Osteoblast (primary cell): ENCODE measurements at regions not wholly inside any gene's neighbourhood (a gene's known extent, or its start where the extent isn't known, plus 50 kb on each side); places are given as distances from the start of the nearest gene placed in this dataset.

ENCODE experiments used
- DNase-seq: peaks from one replicate; pipeline ENCODE4 v3.0.0; 2011; ENCODE audit warnings: low spot score, mixed read lengths; ENCODE audit not compliant: insufficient read length; ENCODE audit errors: missing footprints
- H2AFZ ChIP-seq: 2 replicates; pipeline ENCODE4 v1.6.0; 2011; ENCODE audit warnings: mild to moderate bottlenecking, low read length
- H3K27ac ChIP-seq: 2 replicates; pipeline ENCODE4 v1.5.1; 2011; ENCODE audit warnings: mild to moderate bottlenecking, low read depth, low read length, moderate library complexity
- H3K27me3 ChIP-seq: 2 replicates; pipeline ENCODE4 v1.6.0; 2012; ENCODE audit warnings: mild to moderate bottlenecking, control low read depth, inconsistent platforms, low read length, moderate library complexity; ENCODE audit not compliant: insufficient read depth
- H3K36me3 ChIP-seq: 2 replicates; pipeline ENCODE4 v1.5.1; 2011; ENCODE audit warnings: mild to moderate bottlenecking, low read length, control low read depth, moderate library complexity; ENCODE audit not compliant: insufficient read depth
- H3K4me1 ChIP-seq: 2 replicates; pipeline ENCODE4 v1.5.1; 2011; ENCODE audit warnings: mild to moderate bottlenecking, low read length, control low read depth, moderate library complexity; ENCODE audit not compliant: insufficient read depth
- H3K4me2 ChIP-seq: 2 replicates; pipeline ENCODE4 v1.6.0; 2011; ENCODE audit warnings: mild to moderate bottlenecking, low read length; ENCODE audit not compliant: insufficient read depth
- H3K4me3 ChIP-seq: fragments of 200-600 bp; sonication (generic); 3 replicates; pipeline ENCODE4 v1.5.1; 2012; ENCODE audit warnings: mild to moderate bottlenecking, low read length, inconsistent platforms; ENCODE audit not compliant: insufficient read depth
- H3K79me2 ChIP-seq: 2 replicates; pipeline ENCODE4 v1.6.0; 2012; ENCODE audit warnings: mild to moderate bottlenecking, low read length, control low read depth, inconsistent platforms; ENCODE audit not compliant: insufficient read depth
- H3K9me3 ChIP-seq: 2 replicates; pipeline ENCODE4 v1.5.1; 2011; ENCODE audit warnings: low read depth, low read length, control low read depth
- H4K20me1 ChIP-seq: 2 replicates; pipeline ENCODE4 v1.6.0; 2012; ENCODE audit warnings: mild to moderate bottlenecking, low read length, control low read depth; ENCODE audit not compliant: insufficient read depth
- CTCF ChIP-seq: IDR thresholded peaks from 2 replicates; pipeline ENCODE4 v1.5.1; 2011; ENCODE audit warnings: mild to moderate bottlenecking, low read depth, low read length, moderate library complexity; ENCODE audit errors: extremely low read depth

GRCh38 chr3:164194842-164195241 lies 883.5 kb downstream of the SI start:
- Histone ChIP-seq H2AFZ (no peak overlapping the region), H3K27ac (no peak overlapping the region), H3K79me2 (no peaks in the 10 kb centered on the region), H3K9me3 (no peaks in the 10 kb centered on the region), H4K20me1 (no peaks in the 10 kb centered on the region), H3K4me1 (no peaks in the 10 kb centered on the region), H3K4me2 (no peak overlapping the region), H3K36me3 (no peaks in the 10 kb centered on the region), H3K27me3 (no peaks in the 10 kb centered on the region), H3K4me3 (no peak overlapping the region)
- TF ChIP-seq CTCF = no peak
- no peak for DNase-seq

- Histone ChIP-seq H3K9me3 (no peaks in the 10 kb centered on the region), H3K36me3 (no peaks in the 10 kb centered on the region), H3K4me3 (no peak overlapping the region), H3K27ac (no peak overlapping the region), H3K4me1 (no peaks in the 10 kb centered on the region), H3K79me2 (no peaks in the 10 kb centered on the region), H2AFZ (no peak overlapping the region), H4K20me1 (no peaks in the 10 kb centered on the region), H3K4me2 (no peak overlapping the region), H3K27me3 (no peaks in the 10 kb centered on the region)
- TF ChIP-seq CTCF = no peak
- no peak for DNase-seq
These were observed 885.3 kb downstream of the SI start for GRCh38 chr3:164192974-164193373.

GRCh38 chr3:164190566-164190965 lies 887.7 kb downstream of the SI start:
- no peaks in the 10 kb centered on the region for H3K27me3 ChIP-seq
- no peak overlapping the region for H2AFZ ChIP-seq
- no peak for TF ChIP-seq CTCF
- no peaks in the 10 kb centered on the region for H3K79me2 ChIP-seq
- no peaks in the 10 kb centered on the region for H3K9me3 ChIP-seq
- H3K36me3 ChIP-seq = no peaks in the 10 kb centered on the region
- H3K4me2 ChIP-seq = no peak overlapping the region
- H4K20me1 ChIP-seq = no peaks in the 10 kb centered on the region
- DNase-seq = no peak
- H3K4me3 ChIP-seq = no peak overlapping the region
- H3K4me1 ChIP-seq = no peaks in the 10 kb centered on the region
- H3K27ac ChIP-seq = no peak overlapping the region

DNA sequence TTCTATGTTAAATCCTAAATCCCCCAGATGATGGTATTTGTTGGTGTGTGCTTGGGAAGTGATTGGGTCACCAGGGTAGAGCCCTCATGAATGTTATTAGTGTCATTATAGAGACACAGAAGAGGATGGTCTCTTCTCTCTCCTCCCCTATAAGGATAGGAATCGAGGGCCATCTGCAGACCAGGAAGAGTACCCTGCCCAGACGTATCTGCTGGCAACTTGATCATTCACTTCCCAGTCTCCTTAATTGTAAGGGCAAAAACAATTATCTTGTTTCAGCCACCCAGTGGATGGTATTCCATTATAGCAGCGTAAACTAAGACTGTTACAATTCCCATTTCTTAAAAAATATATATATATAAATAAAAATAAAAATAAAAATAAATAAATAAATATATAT lies 892.2 kb downstream of the SI start:
- Histone ChIP-seq H3K36me3 (no peaks in the 10 kb centered on the region), H3K4me1 (no peaks in the 10 kb centered on the region), H3K27ac (no peak overlapping the region), H3K79me2 (no peaks in the 10 kb centered on the region), H2AFZ (no peak overlapping the region), H3K4me2 (no peak overlapping the region), H4K20me1 (no peaks in the 10 kb centered on the region), H3K9me3 (no peaks in the 10 kb centered on the region), H3K27me3 (no peaks in the 10 kb centered on the region), H3K4me3 (no peak overlapping the region)
- DNase-seq = no peak
- TF ChIP-seq CTCF = no peak
